B cell (primary cell): ENCODE measurements at regions not wholly inside any gene's neighbourhood (a gene's known extent, or its start where the extent isn't known, plus 50 kb on each side); places are given as distances from the start of the nearest gene placed in this dataset.

ENCODE experiments used
- CTCF ChIP-seq: fragments of 200-600 bp; IDR thresholded peaks from one replicate; pipeline ENCODE4 v1.8.0; 2022; ENCODE audit warnings: antibody characterized with exemption, mild to moderate bottlenecking
- EZH2 ChIP-seq: IDR thresholded peaks from 2 replicates; pipeline ENCODE4 v1.6.1; 2012; ENCODE audit warnings: borderline replicate concordance, low read depth, mild to moderate bottlenecking, moderate library complexity, low read length; ENCODE audit not compliant: insufficient read depth, poor library complexity, severe bottlenecking

GRCh38 chr2:237171396-237171795 is 85.7 kb downstream of the COPS8 start:
- no peak for TF ChIP-seq EZH2
- TF ChIP-seq CTCF: no peak
